ENCODE measurements at regions not wholly inside any gene's neighbourhood (a gene's known extent, or its start where the extent isn't known, plus 50 kb on each side); places are given as distances from the start of the nearest gene placed in this dataset.

DNA sequence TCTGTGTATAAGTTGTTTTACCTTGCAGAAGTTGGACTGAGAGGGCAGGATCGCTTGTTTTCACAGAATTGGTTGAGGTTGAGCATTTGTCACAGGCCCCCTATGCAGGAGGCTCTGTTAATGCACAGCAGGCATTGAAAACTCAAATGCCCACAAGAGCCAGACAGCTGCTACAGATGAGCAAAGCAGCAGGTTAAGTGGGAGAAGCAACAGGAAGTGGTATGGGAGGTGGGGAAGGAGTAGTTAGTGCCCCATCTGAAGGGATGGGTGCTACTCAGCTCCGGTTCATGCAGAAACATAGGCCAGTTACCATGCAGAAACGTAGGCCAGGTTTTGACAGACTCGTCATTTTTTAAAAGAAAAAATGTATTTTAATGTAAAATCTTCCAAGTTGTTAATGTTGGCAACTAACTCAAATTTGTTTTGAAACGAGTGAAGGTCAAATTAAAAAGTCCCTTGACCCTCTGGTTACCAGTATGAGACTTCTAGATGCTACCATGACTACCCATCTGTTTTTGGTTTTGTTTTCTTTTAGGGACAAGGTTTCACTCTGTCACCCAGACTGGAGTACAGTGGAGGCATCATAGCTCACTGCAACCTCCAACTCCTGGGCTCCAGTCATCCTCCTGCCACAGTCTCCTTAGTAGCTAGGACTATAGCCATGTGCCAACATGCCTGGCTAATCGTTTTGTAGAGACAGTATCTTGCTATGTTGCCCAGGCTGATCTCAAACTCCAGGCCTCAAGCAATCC, 84.7 kb upstream of the FRMD6 start:
- H3K4me2 ChIP-seq (ENCODE audit: low read depth, low read length, poor library complexity, severe bottlenecking): no peak overlapping the region
- H4K20me1 ChIP-seq (ENCODE audit: insufficient read depth, low read depth, low read length): no peaks in the 10 kb centered on the region
- H3K27me3 ChIP-seq (ENCODE audit: low read length): no peaks in the 10 kb centered on the region
- no peaks in the 10 kb centered on the region for H3K36me3 ChIP-seq (ENCODE audit: insufficient read depth, low read length)
- no peak overlapping the region for H3K4me3 ChIP-seq (ENCODE audit: low read length)
- H3K27ac ChIP-seq (ENCODE audit: low read length): no peak overlapping the region
- no peak for DNase-seq
- no peak overlapping the region for H3K9ac ChIP-seq (ENCODE audit: low read length)
- no peak overlapping the region for H2AFZ ChIP-seq (ENCODE audit: low read length)
- no peaks in the 10 kb centered on the region for H3K9me3 ChIP-seq (ENCODE audit: low read length)
- no peaks in the 10 kb centered on the region for H3K9me2 ChIP-seq (replicated peaks; ENCODE audit: insufficient read depth, low read length)
- H3K4me1 ChIP-seq (ENCODE audit: low read length): no peaks in the 10 kb centered on the region
- H3K79me2 ChIP-seq (ENCODE audit: low read length): no peaks in the 10 kb centered on the region

GRCh38 chr14:51568366-51568765, 83.3 kb upstream of the FRMD6 start:
- Histone ChIP-seq H3K36me3 (ENCODE audit: insufficient read depth, low read length) (no peaks in the 10 kb centered on the region), H3K27ac (ENCODE audit: low read length) (no peak overlapping the region), H2AFZ (ENCODE audit: low read length) (no peak overlapping the region), H3K9me2 (replicated peaks; ENCODE audit: insufficient read depth, low read length) (no peaks in the 10 kb centered on the region), H4K20me1 (ENCODE audit: insufficient read depth, low read depth, low read length) (no peaks in the 10 kb centered on the region), H3K79me2 (ENCODE audit: low read length) (no peaks in the 10 kb centered on the region), H3K4me1 (ENCODE audit: low read length) (no peaks in the 10 kb centered on the region), H3K9ac (ENCODE audit: low read length) (no peak overlapping the region), H3K4me3 (ENCODE audit: low read length) (no peak overlapping the region), H3K4me2 (ENCODE audit: low read depth, low read length, poor library complexity, severe bottlenecking) (no peak overlapping the region), H3K9me3 (ENCODE audit: low read length) (no peaks in the 10 kb centered on the region), H3K27me3 (ENCODE audit: low read length) (no peaks in the 10 kb centered on the region)
- DNase-seq: no peak

- H2AFZ ChIP-seq (ENCODE audit: low read length): no peak overlapping the region
- H3K4me3 ChIP-seq (ENCODE audit: low read length): no peak overlapping the region
- no peaks in the 10 kb centered on the region for H3K79me2 ChIP-seq (ENCODE audit: low read length)
- H3K27ac ChIP-seq (ENCODE audit: low read length): no peak overlapping the region
- no peaks in the 10 kb centered on the region for H3K27me3 ChIP-seq (ENCODE audit: low read length)
- H4K20me1 ChIP-seq (ENCODE audit: insufficient read depth, low read depth, low read length): no peaks in the 10 kb centered on the region
- H3K4me2 ChIP-seq (ENCODE audit: low read depth, low read length, poor library complexity, severe bottlenecking): no peak overlapping the region
- DNase-seq: no peak
- no peaks in the 10 kb centered on the region for H3K9me2 ChIP-seq (replicated peaks; ENCODE audit: insufficient read depth, low read length)
- H3K9ac ChIP-seq (ENCODE audit: low read length): no peak overlapping the region
- H3K36me3 ChIP-seq (ENCODE audit: insufficient read depth, low read length): no peaks in the 10 kb centered on the region
- no peaks in the 10 kb centered on the region for H3K9me3 ChIP-seq (ENCODE audit: low read length)
- H3K4me1 ChIP-seq (ENCODE audit: low read length): no peaks in the 10 kb centered on the region
These were observed 78.1 kb upstream of the FRMD6 start for GRCh38 chr14:51573607-51574006.

- no peaks in the 10 kb centered on the region for H3K9me3 ChIP-seq (ENCODE audit: low read length)
- H4K20me1 ChIP-seq (ENCODE audit: insufficient read depth, low read depth, low read length): no peaks in the 10 kb centered on the region
- H3K9ac ChIP-seq (ENCODE audit: low read length): no peak overlapping the region
- no peaks in the 10 kb centered on the region for H3K79me2 ChIP-seq (ENCODE audit: low read length)
- H2AFZ ChIP-seq (ENCODE audit: low read length): no peak overlapping the region
- no peak overlapping the region for H3K27ac ChIP-seq (ENCODE audit: low read length)
- no peak for DNase-seq
- H3K36me3 ChIP-seq (ENCODE audit: insufficient read depth, low read length): no peaks in the 10 kb centered on the region
- no peaks in the 10 kb centered on the region for H3K9me2 ChIP-seq (replicated peaks; ENCODE audit: insufficient read depth, low read length)
- no peak overlapping the region for H3K4me3 ChIP-seq (ENCODE audit: low read length)
- H3K4me1 ChIP-seq (ENCODE audit: low read length): no peaks in the 10 kb centered on the region
- no peak overlapping the region for H3K4me2 ChIP-seq (ENCODE audit: low read depth, low read length, poor library complexity, severe bottlenecking)
- H3K27me3 ChIP-seq (ENCODE audit: low read length): no peaks in the 10 kb centered on the region
These were observed 77.7 kb upstream of the FRMD6 start for GRCh38 chr14:51574009-51574408.

- Histone ChIP-seq H3K4me2 (ENCODE audit: low read depth, low read length, poor library complexity, severe bottlenecking) (no peak overlapping the region), H3K9ac (ENCODE audit: low read length) (no peak overlapping the region), H3K4me3 (ENCODE audit: low read length) (no peak overlapping the region), H2AFZ (ENCODE audit: low read length) (no peak overlapping the region), H3K27me3 (ENCODE audit: low read length) (no peaks in the 10 kb centered on the region), H3K79me2 (ENCODE audit: low read length) (no peaks in the 10 kb centered on the region), H3K9me2 (replicated peaks; ENCODE audit: insufficient read depth, low read length) (no peaks in the 10 kb centered on the region), H3K9me3 (ENCODE audit: low read length) (no peaks in the 10 kb centered on the region), H3K36me3 (ENCODE audit: insufficient read depth, low read length) (no peaks in the 10 kb centered on the region), H4K20me1 (ENCODE audit: insufficient read depth, low read depth, low read length) (no peaks in the 10 kb centered on the region), H3K27ac (ENCODE audit: low read length) (no peak overlapping the region), H3K4me1 (ENCODE audit: low read length) (no peaks in the 10 kb centered on the region)
- DNase-seq: no peak
These were observed 76.2 kb upstream of the FRMD6 start for GRCh38 chr14:51575349-51576116.

DNA sequence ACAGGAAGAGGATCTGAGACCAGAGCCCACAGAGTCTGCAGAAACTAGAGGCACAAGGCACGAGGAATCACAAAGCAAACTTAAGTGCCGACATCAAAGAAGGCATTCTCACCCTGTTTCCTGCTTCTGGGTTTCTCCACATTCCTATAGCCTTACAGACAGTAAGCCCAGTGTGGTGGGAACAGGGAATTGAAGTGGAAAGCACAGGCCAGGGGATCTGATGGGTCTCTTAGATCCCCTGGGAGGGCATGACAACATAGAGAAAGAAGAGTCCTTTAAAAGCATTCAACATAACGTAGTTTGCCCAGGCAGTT, 75.6 kb upstream of the FRMD6 start:
- Histone ChIP-seq H3K27ac (ENCODE audit: low read length) (no peak overlapping the region), H3K9me2 (replicated peaks; ENCODE audit: insufficient read depth, low read length) (no peaks in the 10 kb centered on the region), H3K9ac (ENCODE audit: low read length) (no peak overlapping the region), H3K4me2 (ENCODE audit: low read depth, low read length, poor library complexity, severe bottlenecking) (no peak overlapping the region), H3K79me2 (ENCODE audit: low read length) (no peaks in the 10 kb centered on the region), H3K27me3 (ENCODE audit: low read length) (no peaks in the 10 kb centered on the region), H2AFZ (ENCODE audit: low read length) (no peak overlapping the region), H3K36me3 (ENCODE audit: insufficient read depth, low read length) (no peaks in the 10 kb centered on the region), H3K9me3 (ENCODE audit: low read length) (no peaks in the 10 kb centered on the region), H3K4me1 (ENCODE audit: low read length) (no peaks in the 10 kb centered on the region), H4K20me1 (ENCODE audit: insufficient read depth, low read depth, low read length) (no peaks in the 10 kb centered on the region), H3K4me3 (ENCODE audit: low read length) (no peak overlapping the region)
- DNase-seq: no peak

DNA sequence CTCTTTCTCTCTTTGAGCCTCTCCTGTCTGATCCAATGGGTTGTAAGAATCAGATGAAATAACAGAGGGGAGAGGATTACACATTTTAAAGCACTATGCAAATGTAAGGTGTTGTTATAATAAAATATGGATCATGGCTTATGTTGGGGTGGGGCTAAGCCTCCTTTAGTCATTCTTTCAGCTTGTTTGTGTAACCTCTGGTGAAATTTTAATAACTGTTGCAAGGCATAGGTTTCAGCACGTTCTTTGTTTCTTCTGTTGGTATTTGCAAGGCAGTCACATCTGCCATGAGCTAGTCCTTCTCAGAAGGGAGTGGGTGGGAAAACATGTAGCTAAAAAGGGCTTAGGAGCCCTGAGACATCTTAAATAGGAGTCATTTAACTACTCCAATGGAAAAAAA, 74.8 kb upstream of the FRMD6 start:
- Histone ChIP-seq H3K36me3 (ENCODE audit: insufficient read depth, low read length) (no peaks in the 10 kb centered on the region), H3K27ac (ENCODE audit: low read length) (no peak overlapping the region), H3K9ac (ENCODE audit: low read length) (no peak overlapping the region), H2AFZ (ENCODE audit: low read length) (no peak overlapping the region), H3K79me2 (ENCODE audit: low read length) (no peaks in the 10 kb centered on the region), H4K20me1 (ENCODE audit: insufficient read depth, low read depth, low read length) (no peaks in the 10 kb centered on the region), H3K27me3 (ENCODE audit: low read length) (no peaks in the 10 kb centered on the region), H3K9me2 (replicated peaks; ENCODE audit: insufficient read depth, low read length) (no peaks in the 10 kb centered on the region), H3K9me3 (ENCODE audit: low read length) (no peaks in the 10 kb centered on the region), H3K4me3 (ENCODE audit: low read length) (no peak overlapping the region), H3K4me1 (ENCODE audit: low read length) (no peaks in the 10 kb centered on the region), H3K4me2 (ENCODE audit: low read depth, low read length, poor library complexity, severe bottlenecking) (no peak overlapping the region)
- no peak for DNase-seq

DNA sequence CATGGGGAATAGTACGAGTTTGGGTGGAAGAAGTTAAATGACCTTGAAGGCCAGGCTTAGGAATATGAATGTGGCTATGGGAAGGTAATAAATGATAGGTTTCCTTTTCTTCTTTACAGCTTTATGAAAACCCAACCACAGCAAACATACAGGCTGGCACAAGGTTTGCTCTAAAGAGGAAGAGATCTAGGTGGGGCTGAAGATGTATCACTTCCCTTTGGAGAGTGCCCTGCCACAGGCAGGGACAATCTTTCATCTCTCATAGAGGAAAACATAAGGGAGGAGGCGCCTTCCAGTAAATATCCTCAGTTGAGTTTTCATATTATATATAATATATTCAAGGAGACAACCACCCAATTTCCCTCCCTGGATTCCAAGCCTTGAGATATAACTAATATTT, 72.9 kb upstream of the FRMD6 start:
- H3K4me1 ChIP-seq (ENCODE audit: low read length): no peaks in the 10 kb centered on the region
- H3K9ac ChIP-seq (ENCODE audit: low read length): no peak overlapping the region
- H4K20me1 ChIP-seq (ENCODE audit: insufficient read depth, low read depth, low read length): no peaks in the 10 kb centered on the region
- H3K9me2 ChIP-seq (replicated peaks; ENCODE audit: insufficient read depth, low read length): no peaks in the 10 kb centered on the region
- no peak overlapping the region for H3K4me3 ChIP-seq (ENCODE audit: low read length)
- H3K79me2 ChIP-seq (ENCODE audit: low read length): no peaks in the 10 kb centered on the region
- H3K27ac ChIP-seq (ENCODE audit: low read length): no peak overlapping the region
- no peak overlapping the region for H3K4me2 ChIP-seq (ENCODE audit: low read depth, low read length, poor library complexity, severe bottlenecking)
- no peaks in the 10 kb centered on the region for H3K9me3 ChIP-seq (ENCODE audit: low read length)
- DNase-seq: no peak
- H3K36me3 ChIP-seq (ENCODE audit: insufficient read depth, low read length): no peaks in the 10 kb centered on the region
- H2AFZ ChIP-seq (ENCODE audit: low read length): no peak overlapping the region
- H3K27me3 ChIP-seq (ENCODE audit: low read length): no peaks in the 10 kb centered on the region
